Fibroblast of peridontal ligament (primary cell): ENCODE measurements at regions not wholly inside any gene's neighbourhood (a gene's known extent, or its start where the extent isn't known, plus 50 kb on each side); places are given as distances from the start of the nearest gene placed in this dataset.

Experiments
- DNase-seq: peaks from one replicate; pipeline ENCODE4 v3.0.0-alpha.2; 2010; ENCODE audit errors: extremely low read depth

- no peak for DNase-seq
Measured at GRCh38 chr1:106843518-106843917, 213.0 kb upstream of the PRMT6 start.

- no peak for DNase-seq
Measured at GRCh38 chr1:106846656-106847055, 209.8 kb upstream of the PRMT6 start.

GRCh38 chr1:106861110-106861509, 195.4 kb upstream of the PRMT6 start:
- DNase-seq, result no peak

GRCh38 chr1:106868828-106869227, 187.6 kb upstream of the PRMT6 start:
- DNase-seq, result no peak

GRCh38 chr1:106875622-106876021, 180.9 kb upstream of the PRMT6 start:
- no peak for DNase-seq

GRCh38 chr1:106876384-106876783, 180.1 kb upstream of the PRMT6 start:
- DNase-seq, result no peak

GRCh38 chr1:106879538-106879937, 176.9 kb upstream of the PRMT6 start:
- DNase-seq, result no peak

- DNase-seq, result no peak
Measured at GRCh38 chr1:106880226-106880625, 176.2 kb upstream of the PRMT6 start.

- DNase-seq, result no peak
Measured at GRCh38 chr1:106883208-106883607, 173.3 kb upstream of the PRMT6 start.

- no peak for DNase-seq
Measured at GRCh38 chr1:106889059-106889458, 167.4 kb upstream of the PRMT6 start.

- DNase-seq, result no peak
Measured at GRCh38 chr1:106889583-106889982, 166.9 kb upstream of the PRMT6 start.

- DNase-seq, result no peak
Measured at GRCh38 chr1:106897976-106898375, 158.5 kb upstream of the PRMT6 start.

- DNase-seq, result no peak
Measured at GRCh38 chr1:106899644-106900043, 156.8 kb upstream of the PRMT6 start.

- DNase-seq, result no peak
Measured at GRCh38 chr1:106907795-106908194, 148.7 kb upstream of the PRMT6 start.

- no peak for DNase-seq
Measured at GRCh38 chr1:106908689-106909088, 147.8 kb upstream of the PRMT6 start.

- peak; percentile 43 for DNase-seq
Measured at GRCh38 chr1:106910798-106911197, 145.7 kb upstream of the PRMT6 start.

- peak; percentile 43 for DNase-seq
Measured at GRCh38 chr1:106912131-106912530, 144.3 kb upstream of the PRMT6 start.

GRCh38 chr1:106921186-106921585, 135.3 kb upstream of the PRMT6 start:
- DNase-seq, result peak; percentile 54

GRCh38 chr1:106924360-106924759, 132.1 kb upstream of the PRMT6 start:
- DNase-seq, result peak; percentile 35

GRCh38 chr1:106925750-106926149, 130.7 kb upstream of the PRMT6 start:
- DNase-seq, result no peak

GRCh38 chr1:106926803-106927582, 129.5 kb upstream of the PRMT6 start:
- peak; percentile 24 for DNase-seq

GRCh38 chr1:106937104-106937503, 119.4 kb upstream of the PRMT6 start:
- DNase-seq, result peak; percentile 80

GRCh38 chr1:106944721-106945120, 111.8 kb upstream of the PRMT6 start:
- DNase-seq, result peak; percentile 34

GRCh38 chr1:106952776-106953175, 103.7 kb upstream of the PRMT6 start:
- DNase-seq, result peak; percentile 40
